HCT116 (cell line): ENCODE measurements at regions not wholly inside any gene's neighbourhood (a gene's known extent, or its start where the extent isn't known, plus 50 kb on each side); places are given as distances from the start of the nearest gene placed in this dataset.

Source experiments
- POLR2A ChIP-seq: IDR thresholded peaks from 2 replicates; pipeline ENCODE4 v1.7.0; 2011; ENCODE audit warnings: borderline replicate concordance; ENCODE audit not compliant: insufficient read depth, insufficient read length; ENCODE audit errors: extremely low read depth
- SIN3A ChIP-seq: IDR thresholded peaks from 2 replicates; pipeline ENCODE4 v1.6.1; 2012; ENCODE audit warnings: low read depth

DNA sequence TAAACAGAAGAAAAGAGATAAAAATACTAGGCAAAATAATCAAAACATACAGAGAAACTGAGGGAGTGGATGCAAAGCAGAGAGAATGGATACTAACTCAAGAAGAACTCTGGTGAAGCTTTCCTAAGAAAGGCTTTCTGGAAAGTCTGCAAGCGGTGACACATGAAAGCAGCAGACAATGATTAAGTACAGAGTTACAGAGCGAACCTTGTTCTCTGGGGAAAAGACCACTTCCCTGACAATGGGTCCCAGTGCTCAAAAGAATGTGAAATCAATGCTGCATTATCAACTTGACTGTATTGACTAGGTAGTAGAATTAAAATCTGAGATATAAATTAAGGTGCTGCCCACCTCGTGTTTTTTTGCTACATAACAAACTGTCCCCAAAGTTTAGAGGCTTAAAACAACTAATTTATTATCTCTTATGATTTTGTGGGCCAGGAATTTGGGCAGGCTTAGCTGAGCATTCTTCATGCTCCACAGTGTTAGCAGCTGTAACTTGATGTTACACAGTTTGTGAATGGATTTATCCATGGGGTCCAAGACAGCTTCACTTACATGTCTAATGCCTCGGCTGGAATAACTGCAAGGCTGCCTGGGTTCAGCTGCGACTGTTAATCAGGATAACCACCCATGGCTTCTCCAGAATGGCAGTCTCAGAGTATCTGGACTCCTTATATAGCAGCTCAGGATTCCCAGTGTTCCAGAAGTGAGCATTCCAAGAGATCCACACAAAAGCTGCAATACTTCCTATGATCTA, 106.9 kb upstream of the INPP4B start:
- TF ChIP-seq POLR2A (no peak), SIN3A (no peak)
